MM.1S (cell line): ENCODE measurements at regions not wholly inside any gene's neighbourhood (a gene's known extent, or its start where the extent isn't known, plus 50 kb on each side); places are given as distances from the start of the nearest gene placed in this dataset.

Source experiments
- EZH2 ChIP-seq: fragments of 300-600 bp; sonication (generic); optimal IDR thresholded peaks from 2 replicates; pipeline ENCODE3; 2017; ENCODE audit warnings: low read depth, mild to moderate bottlenecking, antibody characterized with exemption, low read length, mixed read lengths
- EZH2phosphoT487 ChIP-seq: fragments of 300-600 bp; sonication (generic); IDR thresholded peaks from 2 replicates; pipeline ENCODE4 v1.6.1; 2018; ENCODE audit warnings: antibody characterized with exemption, low read length
- TF ChIP-seq, protein P1 (sequence below): fragments of 300-600 bp; sonication (generic); IDR thresholded peaks from 2 replicates; pipeline ENCODE4 v1.5.1; 2016; ENCODE audit warnings: antibody characterized with exemption, low read length, mixed read lengths

DNA sequence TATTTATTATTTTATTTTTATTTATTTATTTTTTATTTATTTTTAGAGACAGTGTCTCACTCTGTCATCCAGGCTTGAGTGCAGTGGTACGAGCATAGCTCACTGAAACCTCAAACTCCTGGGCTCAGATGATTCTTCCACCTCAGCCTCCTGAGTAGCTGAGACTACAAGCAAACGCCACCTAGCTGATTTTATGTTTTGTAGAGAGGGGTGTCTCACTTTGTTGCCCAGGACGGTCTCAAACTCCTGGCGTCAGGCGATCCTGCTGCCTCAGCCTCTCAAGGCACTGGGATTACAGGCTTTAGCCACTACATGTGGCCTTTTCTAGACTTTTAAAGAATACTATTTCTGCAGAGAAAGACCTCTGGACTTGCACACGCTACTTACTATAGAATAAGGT, 61.3 kb upstream of the C1orf53 start:
- TF ChIP-seq, protein P1, sequence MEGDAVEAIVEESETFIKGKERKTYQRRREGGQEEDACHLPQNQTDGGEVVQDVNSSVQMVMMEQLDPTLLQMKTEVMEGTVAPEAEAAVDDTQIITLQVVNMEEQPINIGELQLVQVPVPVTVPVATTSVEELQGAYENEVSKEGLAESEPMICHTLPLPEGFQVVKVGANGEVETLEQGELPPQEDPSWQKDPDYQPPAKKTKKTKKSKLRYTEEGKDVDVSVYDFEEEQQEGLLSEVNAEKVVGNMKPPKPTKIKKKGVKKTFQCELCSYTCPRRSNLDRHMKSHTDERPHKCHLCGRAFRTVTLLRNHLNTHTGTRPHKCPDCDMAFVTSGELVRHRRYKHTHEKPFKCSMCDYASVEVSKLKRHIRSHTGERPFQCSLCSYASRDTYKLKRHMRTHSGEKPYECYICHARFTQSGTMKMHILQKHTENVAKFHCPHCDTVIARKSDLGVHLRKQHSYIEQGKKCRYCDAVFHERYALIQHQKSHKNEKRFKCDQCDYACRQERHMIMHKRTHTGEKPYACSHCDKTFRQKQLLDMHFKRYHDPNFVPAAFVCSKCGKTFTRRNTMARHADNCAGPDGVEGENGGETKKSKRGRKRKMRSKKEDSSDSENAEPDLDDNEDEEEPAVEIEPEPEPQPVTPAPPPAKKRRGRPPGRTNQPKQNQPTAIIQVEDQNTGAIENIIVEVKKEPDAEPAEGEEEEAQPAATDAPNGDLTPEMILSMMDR: no peak
- no peak for TF ChIP-seq EZH2
- TF ChIP-seq EZH2phosphoT487: no peak
